Choroid plexus epithelial cell (primary cell): ENCODE measurements at regions not wholly inside any gene's neighbourhood (a gene's known extent, or its start where the extent isn't known, plus 50 kb on each side); places are given as distances from the start of the nearest gene placed in this dataset.

Experiments
- DNase-seq: peaks from one replicate; pipeline ENCODE4 v3.0.0-alpha.2; 2010; ENCODE audit warnings: low read depth
- H3K4me3 ChIP-seq: 2 replicates; pipeline ENCODE4 v1.5.1; 2011; ENCODE audit warnings: low read depth, mild to moderate bottlenecking, control low read depth, low read length, moderate library complexity
- CTCF ChIP-seq: conservative IDR thresholded peaks from 2 replicates; pipeline ENCODE4 v1.5.1; 2011; ENCODE audit warnings: low read depth, mild to moderate bottlenecking, control low read depth, inconsistent platforms, low read length, moderate library complexity

DNA sequence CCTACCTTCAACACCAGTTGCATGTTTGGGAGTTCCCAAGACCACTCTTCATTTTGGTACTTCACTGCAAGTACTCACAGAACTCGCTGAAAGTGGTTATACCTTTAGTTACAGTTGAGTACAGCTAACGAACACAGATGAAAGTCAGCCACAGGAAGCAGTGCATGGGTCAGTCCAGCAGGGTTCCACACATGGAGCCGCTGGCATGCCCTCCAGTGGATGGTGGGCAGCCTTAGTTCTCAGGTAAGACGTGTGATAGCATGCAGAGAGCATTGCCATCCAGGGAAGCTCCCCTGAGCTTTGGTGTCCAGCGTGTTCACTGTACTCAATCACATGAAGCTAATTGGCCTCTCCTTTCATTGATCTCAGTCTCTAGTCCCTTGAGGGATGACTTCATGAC lies 815.3 kb downstream of the RNF144A start:
- H3K4me3 ChIP-seq = no peak overlapping the region
- no peak for DNase-seq
- no peak for TF ChIP-seq CTCF

DNA sequence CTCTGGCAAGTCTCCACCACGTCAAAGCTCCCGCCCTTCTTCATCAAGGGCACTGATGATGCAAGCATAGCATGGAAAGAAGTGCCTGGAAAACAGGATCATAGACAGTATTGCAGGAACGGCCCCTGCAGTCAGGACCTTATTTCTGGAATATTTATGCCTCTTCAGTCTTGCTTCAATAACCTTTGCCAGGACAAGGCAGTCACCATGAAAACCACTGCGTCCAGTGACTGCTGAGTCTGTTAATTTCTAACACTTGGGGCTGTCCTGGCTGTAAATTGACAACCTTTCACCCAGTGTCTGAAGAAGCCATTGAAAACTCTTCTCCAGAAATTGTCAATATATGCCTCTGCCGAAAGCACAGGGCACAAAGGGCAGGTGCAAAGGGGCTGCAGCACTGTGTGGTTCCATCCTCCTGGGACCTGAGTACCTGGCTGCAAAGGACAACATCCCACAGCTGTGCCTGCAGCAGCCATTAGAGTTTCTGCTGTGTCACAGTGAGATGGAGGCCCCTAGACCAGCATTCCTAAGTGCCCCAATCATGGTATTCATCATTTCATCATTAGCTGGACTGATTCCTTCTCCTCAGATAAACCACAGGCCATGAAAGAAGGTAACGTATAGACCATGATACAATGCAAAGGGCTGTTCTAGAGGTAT lies 819.6 kb downstream of the RNF144A start:
- TF ChIP-seq CTCF = no peak
- no peak for DNase-seq
- H3K4me3 ChIP-seq = no peak overlapping the region

GRCh38 chr2:7738596-7738995 lies 821.4 kb downstream of the RNF144A start:
- DNase-seq = no peak
- no peak overlapping the region for H3K4me3 ChIP-seq
- TF ChIP-seq CTCF = no peak

GRCh38 chr2:7740114-7740513 lies 822.9 kb downstream of the RNF144A start:
- TF ChIP-seq CTCF = no peak
- no peak overlapping the region for H3K4me3 ChIP-seq
- DNase-seq = no peak

- no peak for TF ChIP-seq CTCF
- DNase-seq = no peak
- no peak overlapping the region for H3K4me3 ChIP-seq
These were observed 825.1 kb downstream of the RNF144A start for GRCh38 chr2:7742301-7742700.

DNA sequence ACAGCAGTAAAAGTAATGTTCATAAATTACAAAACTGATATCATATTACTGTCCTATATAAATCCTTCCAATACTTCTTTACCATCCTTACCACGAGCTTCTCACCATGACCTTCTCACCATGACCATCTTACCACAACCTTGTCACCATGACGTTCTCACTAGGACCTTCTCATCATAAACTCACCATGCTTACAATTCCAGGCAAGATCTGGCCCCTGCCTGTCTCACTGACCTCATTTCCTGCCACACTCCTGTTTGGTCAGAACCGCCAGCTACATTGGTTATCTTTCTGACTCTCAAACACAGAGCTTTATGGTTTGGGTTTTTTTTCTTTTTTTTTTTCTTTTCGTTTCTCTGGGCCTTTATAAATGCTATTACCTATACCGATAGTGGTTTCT lies 827.6 kb downstream of the RNF144A start:
- TF ChIP-seq CTCF = no peak
- no peak overlapping the region for H3K4me3 ChIP-seq
- no peak for DNase-seq

DNA sequence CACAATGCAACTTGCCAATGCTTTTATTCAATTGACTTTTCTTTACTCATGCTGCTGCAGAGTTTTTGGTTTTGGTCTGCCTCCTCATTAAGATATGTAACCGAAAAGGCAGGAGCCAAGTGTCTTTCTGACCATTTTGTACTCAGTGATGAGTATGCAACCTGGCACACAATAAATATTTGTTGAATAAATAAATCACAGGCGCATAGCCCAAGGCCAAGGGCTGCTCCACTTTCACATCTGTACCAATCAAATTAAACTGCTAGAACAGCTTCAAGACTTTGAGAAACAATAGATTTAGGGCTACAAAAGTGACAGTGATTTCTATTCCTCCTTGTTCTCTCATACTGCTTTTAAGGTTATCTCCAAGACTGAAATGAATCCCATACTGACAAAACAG lies 828.2 kb downstream of the RNF144A start:
- no peak for TF ChIP-seq CTCF
- H3K4me3 ChIP-seq = no peak overlapping the region
- DNase-seq = no peak
